Progenitor cell of endocrine pancreas (in vitro differentiated cells): ENCODE measurements at regions not wholly inside any gene's neighbourhood (a gene's known extent, or its start where the extent isn't known, plus 50 kb on each side); places are given as distances from the start of the nearest gene placed in this dataset.
"Not testable (repeated sequence)": the region's sequence is repeated elsewhere in the genome, so short reads cannot be mapped to it uniquely, and the experiment has no call there.

Experiments used
- DNase-seq: peaks from one replicate; pipeline ENCODE4 v3.0.0; 2021; ENCODE audit warnings: low spot score; ENCODE audit not compliant: unreplicated experiment
- H3K27ac Mint-ChIP-seq: 2 replicates; pipeline ENCODE4 v1.8.0; 2021; ENCODE audit warnings: mild to moderate bottlenecking, moderate library complexity, mixed read lengths
- H3K27me3 Mint-ChIP-seq: 2 replicates; pipeline ENCODE4 v1.8.0; 2021; ENCODE audit warnings: mixed read lengths
- H3K36me3 Mint-ChIP-seq: 2 replicates; pipeline ENCODE4 v1.8.0; 2022; ENCODE audit warnings: mixed read lengths; ENCODE audit not compliant: insufficient read depth
- H3K4me1 Mint-ChIP-seq: 2 replicates; pipeline ENCODE4 v1.8.0; 2021; ENCODE audit warnings: low read depth, mixed read lengths
- H3K4me3 Mint-ChIP-seq: 2 replicates; pipeline ENCODE4 v1.8.0; 2021; ENCODE audit warnings: low read depth, mild to moderate bottlenecking, moderate library complexity, mixed read lengths
- H3K9me3 Mint-ChIP-seq: 2 replicates; pipeline ENCODE4 v1.8.0; 2021; ENCODE audit warnings: low read depth, mixed read lengths
- TF ChIP-seq, protein P1 (sequence below): fragments of 200-600 bp; sonication (generic); IDR thresholded peaks from one replicate; pipeline ENCODE4 v1.5.0; 2021; ENCODE audit warnings: antibody characterized with exemption, mild to moderate bottlenecking; ENCODE audit not compliant: unreplicated experiment

DNA sequence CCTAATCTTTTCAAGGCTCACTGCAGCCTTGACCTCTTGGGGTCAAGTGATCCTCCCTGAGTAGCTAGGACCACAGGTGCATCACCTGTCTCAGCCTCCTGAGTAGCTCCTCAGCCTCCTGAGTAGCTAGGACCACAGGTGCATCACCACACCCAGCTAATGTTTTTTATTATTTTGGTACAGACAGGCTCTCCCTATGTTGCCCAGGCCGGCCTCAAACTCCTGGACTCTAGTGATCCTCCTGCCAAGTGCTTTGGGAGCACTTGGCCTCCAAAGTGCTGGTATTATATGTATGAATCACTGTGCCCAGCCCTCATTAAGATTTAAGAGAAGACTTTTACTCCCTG, 58.5 kb upstream of the S1PR1 start:
- H3K27ac Mint-ChIP-seq, result no peak overlapping the region
- H3K9me3 Mint-ChIP-seq, result no peaks in the 10 kb centered on the region
- DNase-seq, result no peak
- no peaks in the 10 kb centered on the region for H3K36me3 Mint-ChIP-seq
- H3K4me1 Mint-ChIP-seq, result no peaks in the 10 kb centered on the region
- TF ChIP-seq, protein P1, sequence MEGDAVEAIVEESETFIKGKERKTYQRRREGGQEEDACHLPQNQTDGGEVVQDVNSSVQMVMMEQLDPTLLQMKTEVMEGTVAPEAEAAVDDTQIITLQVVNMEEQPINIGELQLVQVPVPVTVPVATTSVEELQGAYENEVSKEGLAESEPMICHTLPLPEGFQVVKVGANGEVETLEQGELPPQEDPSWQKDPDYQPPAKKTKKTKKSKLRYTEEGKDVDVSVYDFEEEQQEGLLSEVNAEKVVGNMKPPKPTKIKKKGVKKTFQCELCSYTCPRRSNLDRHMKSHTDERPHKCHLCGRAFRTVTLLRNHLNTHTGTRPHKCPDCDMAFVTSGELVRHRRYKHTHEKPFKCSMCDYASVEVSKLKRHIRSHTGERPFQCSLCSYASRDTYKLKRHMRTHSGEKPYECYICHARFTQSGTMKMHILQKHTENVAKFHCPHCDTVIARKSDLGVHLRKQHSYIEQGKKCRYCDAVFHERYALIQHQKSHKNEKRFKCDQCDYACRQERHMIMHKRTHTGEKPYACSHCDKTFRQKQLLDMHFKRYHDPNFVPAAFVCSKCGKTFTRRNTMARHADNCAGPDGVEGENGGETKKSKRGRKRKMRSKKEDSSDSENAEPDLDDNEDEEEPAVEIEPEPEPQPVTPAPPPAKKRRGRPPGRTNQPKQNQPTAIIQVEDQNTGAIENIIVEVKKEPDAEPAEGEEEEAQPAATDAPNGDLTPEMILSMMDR, result no peak
- peaks cover 2% of the 10 kb centered on the region for H3K27me3 Mint-ChIP-seq
- H3K4me3 Mint-ChIP-seq, result no peak overlapping the region

DNA sequence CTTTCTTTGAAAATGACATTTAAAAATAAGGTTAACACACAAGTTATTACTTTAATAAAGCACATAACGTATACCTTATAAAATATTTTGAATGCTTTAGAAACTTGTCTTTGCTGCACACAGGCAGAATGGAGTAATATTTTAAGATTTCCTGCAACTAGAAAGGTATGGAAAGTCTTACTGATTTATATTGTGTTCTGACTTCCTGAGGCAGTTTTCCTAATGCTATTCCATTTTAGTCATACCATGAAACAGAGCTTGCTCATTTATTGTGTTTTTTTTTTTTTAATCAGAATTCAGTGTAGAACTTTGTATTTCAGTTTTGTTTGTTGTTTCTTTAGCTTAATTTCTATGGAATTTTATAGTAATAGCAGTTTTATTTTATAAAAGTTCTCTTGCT, 60.9 kb upstream of the S1PR1 start:
- H3K27ac Mint-ChIP-seq, result no peak overlapping the region
- no peak for DNase-seq
- H3K27me3 Mint-ChIP-seq, result no peaks in the 10 kb centered on the region
- H3K36me3 Mint-ChIP-seq, result no peaks in the 10 kb centered on the region
- TF ChIP-seq, protein P1, result no peak
- H3K9me3 Mint-ChIP-seq, result no peaks in the 10 kb centered on the region
- H3K4me3 Mint-ChIP-seq, result no peak overlapping the region
- no peaks in the 10 kb centered on the region for H3K4me1 Mint-ChIP-seq

DNA sequence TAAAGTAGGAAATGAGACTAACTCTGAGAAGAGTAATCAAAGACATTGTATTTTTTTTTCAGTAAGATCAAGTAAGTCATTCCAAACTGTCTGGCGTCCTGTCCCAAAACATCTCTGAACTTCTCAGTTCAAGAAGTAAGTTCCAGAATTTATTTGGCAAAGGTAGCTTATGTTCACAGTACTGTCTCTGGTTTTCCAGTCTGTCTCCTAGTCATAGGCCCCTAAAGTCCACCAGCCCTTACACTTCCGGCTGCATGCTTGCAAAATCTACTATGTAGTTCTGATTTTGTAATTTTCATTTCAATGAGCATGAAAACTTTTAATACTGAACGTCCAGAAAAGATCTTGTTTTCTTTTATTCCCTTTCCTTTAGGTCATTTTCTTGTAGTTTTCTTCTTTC, 61.4 kb upstream of the S1PR1 start:
- Mint-ChIP-seq H3K4me3 (no peak overlapping the region), H3K27ac (no peak overlapping the region), H3K36me3 (no peaks in the 10 kb centered on the region), H3K9me3 (no peaks in the 10 kb centered on the region), H3K4me1 (no peaks in the 10 kb centered on the region), H3K27me3 (no peaks in the 10 kb centered on the region)
- no peak for DNase-seq
- TF ChIP-seq, protein P1, result no peak

DNA sequence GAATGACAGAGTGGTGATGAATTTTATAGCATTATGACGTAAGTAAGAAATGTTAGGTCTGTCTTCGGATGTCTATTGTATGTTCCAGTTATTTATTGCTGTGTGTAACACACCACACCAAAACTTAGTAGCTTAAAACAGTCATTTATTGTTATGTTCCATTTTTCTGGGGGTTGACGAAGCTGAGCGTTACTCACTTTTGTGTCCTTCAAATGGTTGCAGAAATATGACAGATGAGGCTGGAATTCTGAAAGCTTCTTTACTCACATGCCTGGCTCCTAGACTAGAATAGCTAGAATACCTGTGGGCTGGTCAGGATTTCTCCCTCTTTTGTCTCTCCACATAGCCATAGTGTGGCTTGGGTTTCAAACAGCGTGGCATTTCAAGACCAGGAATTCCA, 62.1 kb upstream of the S1PR1 start:
- TF ChIP-seq, protein P1, result no peak
- Mint-ChIP-seq H3K4me3 (no peak overlapping the region), H3K36me3 (no peaks in the 10 kb centered on the region), H3K27me3 (no peaks in the 10 kb centered on the region), H3K9me3 (no peaks in the 10 kb centered on the region), H3K27ac (no peak overlapping the region), H3K4me1 (no peaks in the 10 kb centered on the region)
- DNase-seq, result no peak

DNA sequence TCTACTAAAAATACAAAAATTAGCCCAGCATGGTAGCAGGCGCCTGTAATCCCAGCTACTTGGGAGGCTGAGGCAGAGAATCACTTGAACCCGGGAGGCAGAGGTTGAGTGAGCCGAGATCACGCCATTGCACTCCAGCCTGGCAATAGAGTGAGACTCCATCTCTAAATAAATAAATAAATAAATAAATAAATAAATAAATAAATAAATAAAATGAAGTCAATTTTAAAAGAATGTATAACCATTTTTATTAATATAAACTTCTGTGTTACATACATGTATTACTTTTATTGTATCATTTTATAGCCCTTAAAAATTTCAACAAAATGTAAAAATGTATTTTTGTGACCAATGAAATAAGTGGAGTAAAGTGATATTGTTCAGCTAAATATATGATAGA, 62.5 kb upstream of the S1PR1 start:
- not testable (repeated sequence) for DNase-seq, H3K27me3 Mint-ChIP-seq, H3K4me1 Mint-ChIP-seq, H3K27ac Mint-ChIP-seq, H3K36me3 Mint-ChIP-seq, H3K4me3 Mint-ChIP-seq, H3K9me3 Mint-ChIP-seq

DNA sequence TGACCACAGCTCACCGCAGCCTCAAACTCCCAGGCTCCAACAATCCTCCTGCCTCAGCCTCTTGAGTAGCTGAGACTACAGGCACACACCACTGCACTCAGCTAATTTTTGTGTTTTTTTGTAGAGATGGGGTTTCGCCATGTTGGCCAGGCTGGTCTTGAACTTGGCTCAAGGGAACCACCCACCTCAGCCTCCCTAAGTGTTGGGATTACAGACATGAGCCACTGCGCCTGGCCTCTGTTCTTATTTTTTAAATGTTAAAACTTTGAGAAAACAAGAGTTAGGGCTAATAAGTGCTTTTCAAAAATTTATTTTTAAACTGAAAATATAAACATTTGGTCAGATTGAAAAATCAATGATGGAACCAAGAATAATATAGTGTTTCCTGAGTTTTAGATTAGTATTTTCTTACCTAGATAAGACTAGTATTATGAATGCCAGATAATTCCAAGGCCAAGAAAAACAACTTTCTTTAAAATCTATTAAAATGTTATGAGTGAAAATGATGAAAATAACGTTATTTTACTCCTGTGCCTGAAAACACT, 66.2 kb upstream of the S1PR1 start:
- Mint-ChIP-seq H3K27me3 (no peaks in the 10 kb centered on the region), H3K27ac (no peak overlapping the region), H3K4me3 (no peak overlapping the region), H3K36me3 (no peaks in the 10 kb centered on the region), H3K9me3 (no peaks in the 10 kb centered on the region), H3K4me1 (no peaks in the 10 kb centered on the region)
- TF ChIP-seq, protein P1, result no peak
- no peak for DNase-seq
